ENCODE measurements at regions not wholly inside any gene's neighbourhood (a gene's known extent, or its start where the extent isn't known, plus 50 kb on each side); places are given as distances from the start of the nearest gene placed in this dataset.

DNA sequence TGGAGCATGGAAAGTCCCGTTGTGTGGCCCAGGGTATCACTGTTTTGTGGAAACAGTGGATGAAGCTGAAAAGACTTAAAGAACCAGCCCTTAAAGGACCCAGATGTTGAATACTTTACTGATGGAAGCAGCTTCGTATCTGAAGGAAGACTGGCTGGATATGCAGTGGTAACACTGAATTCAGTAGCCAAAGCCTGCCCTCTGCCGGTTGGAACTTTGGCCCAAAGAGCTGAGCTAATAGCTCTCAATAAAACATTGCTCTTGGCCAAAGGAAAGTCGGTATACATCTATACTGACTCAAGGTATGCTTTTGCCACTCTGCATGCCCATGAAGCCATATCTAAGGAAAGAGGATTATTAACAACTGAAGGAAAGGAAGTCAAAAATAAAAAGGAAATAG is 885.4 kb downstream of the PDCD6IP start:
- Histone ChIP-seq H3K27me3 (no peaks in the 10 kb centered on the region), H3K4me1 (no peaks in the 10 kb centered on the region), H3K36me3 (no peaks in the 10 kb centered on the region), H3K27ac (no peak overlapping the region), H3K4me3 (no peak overlapping the region), H3K9me3 (no peaks in the 10 kb centered on the region)
- TF ChIP-seq, protein P1, sequence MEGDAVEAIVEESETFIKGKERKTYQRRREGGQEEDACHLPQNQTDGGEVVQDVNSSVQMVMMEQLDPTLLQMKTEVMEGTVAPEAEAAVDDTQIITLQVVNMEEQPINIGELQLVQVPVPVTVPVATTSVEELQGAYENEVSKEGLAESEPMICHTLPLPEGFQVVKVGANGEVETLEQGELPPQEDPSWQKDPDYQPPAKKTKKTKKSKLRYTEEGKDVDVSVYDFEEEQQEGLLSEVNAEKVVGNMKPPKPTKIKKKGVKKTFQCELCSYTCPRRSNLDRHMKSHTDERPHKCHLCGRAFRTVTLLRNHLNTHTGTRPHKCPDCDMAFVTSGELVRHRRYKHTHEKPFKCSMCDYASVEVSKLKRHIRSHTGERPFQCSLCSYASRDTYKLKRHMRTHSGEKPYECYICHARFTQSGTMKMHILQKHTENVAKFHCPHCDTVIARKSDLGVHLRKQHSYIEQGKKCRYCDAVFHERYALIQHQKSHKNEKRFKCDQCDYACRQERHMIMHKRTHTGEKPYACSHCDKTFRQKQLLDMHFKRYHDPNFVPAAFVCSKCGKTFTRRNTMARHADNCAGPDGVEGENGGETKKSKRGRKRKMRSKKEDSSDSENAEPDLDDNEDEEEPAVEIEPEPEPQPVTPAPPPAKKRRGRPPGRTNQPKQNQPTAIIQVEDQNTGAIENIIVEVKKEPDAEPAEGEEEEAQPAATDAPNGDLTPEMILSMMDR (IDR thresholded peaks at IDR 0.05): peak; percentile 34 to 65 (median 47)
- DNase-seq (ENCODE audit: low spot score in 2 of 2): peak in 1 of 2 donors; percentile 69
- intact Hi-C loops (cut with DNase I): loop anchor here (1.0 to 10.0 kb wide), 4 partner anchors 422 to 800 kb away; no protein-coding TSS in a partner anchor

DNA sequence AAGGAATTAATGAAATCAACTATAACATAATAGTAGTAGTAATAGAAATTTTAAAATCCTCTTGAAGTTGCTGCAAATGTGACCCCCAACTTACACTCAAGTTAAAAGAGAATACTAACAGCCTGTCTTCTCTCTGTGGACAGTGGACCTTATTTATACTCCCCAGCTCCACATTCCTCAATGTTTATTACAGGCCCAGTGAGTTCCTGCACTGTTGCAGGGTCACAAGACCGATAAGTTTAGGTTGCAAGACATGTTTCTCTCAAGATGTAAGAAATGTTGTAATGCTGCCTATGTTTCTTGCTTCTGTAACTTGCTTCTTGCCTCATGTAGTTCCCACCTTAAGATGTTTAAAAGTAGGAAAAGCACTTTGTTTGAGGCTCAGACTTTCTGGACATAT is 888.1 kb downstream of the PDCD6IP start:
- Histone ChIP-seq H3K4me1 (no peaks in the 10 kb centered on the region), H3K27me3 (no peaks in the 10 kb centered on the region), H3K9me3 (no peaks in the 10 kb centered on the region), H3K36me3 (no peaks in the 10 kb centered on the region), H3K27ac (no peak overlapping the region), H3K4me3 (no peak overlapping the region)
- intact Hi-C loops (cut with DNase I): loop anchor here (10.0 kb wide), 1 partner anchor 582 kb away; no protein-coding TSS in a partner anchor
- TF ChIP-seq, protein P1 (IDR thresholded peaks at IDR 0.05): no peak
- DNase-seq (ENCODE audit: low spot score in 2 of 2): no peak

- Histone ChIP-seq H3K36me3 (no peaks in the 10 kb centered on the region), H3K4me1 (no peaks in the 10 kb centered on the region), H3K4me3 (no peak overlapping the region), H3K27me3 (no peaks in the 10 kb centered on the region), H3K9me3 (no peaks in the 10 kb centered on the region), H3K27ac (no peak overlapping the region)
- TF ChIP-seq, protein P1 (IDR thresholded peaks at IDR 0.05): no peak
- intact Hi-C loops (cut with DNase I): loop anchor here (10.0 kb wide), 1 partner anchor 583 kb away; no protein-coding TSS in a partner anchor
- DNase-seq (ENCODE audit: low spot score in 2 of 2): no peak
Measured at GRCh38 chr3:34687671-34688070, 889.2 kb downstream of the PDCD6IP start.

DNA sequence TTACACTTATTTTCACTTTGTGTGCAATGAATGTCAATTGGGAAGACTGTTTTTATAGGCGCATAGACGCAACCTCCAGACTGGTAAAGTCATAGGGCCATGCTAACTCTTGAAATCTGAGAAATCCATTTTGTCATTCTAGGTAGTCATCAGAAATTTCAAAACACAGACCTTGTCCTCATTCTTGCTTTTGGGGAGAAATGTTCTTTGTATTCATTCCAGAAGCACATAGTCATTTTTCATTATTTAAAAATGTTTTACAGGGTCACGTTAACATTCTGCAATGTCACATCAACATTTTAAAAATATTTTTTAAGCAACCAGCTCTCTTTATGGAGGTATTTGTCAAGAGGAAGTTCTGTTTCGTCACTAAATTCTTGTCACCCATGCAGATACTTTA is 898.4 kb downstream of the PDCD6IP start:
- no peak overlapping the region for H3K4me3 ChIP-seq
- intact Hi-C loops (cut with DNase I): no loop called here
- no peaks in the 10 kb centered on the region for H3K27me3 ChIP-seq
- peaks cover 0 to 7% of the 10 kb centered on the region in 2 donors for H3K9me3 ChIP-seq
- no peaks in the 10 kb centered on the region for H3K36me3 ChIP-seq
- TF ChIP-seq, protein P1 (IDR thresholded peaks at IDR 0.05): no peak
- no peaks in the 10 kb centered on the region for H3K4me1 ChIP-seq
- H3K27ac ChIP-seq: no peak overlapping the region
- no peak for DNase-seq (ENCODE audit: low spot score in 2 of 2)

DNA sequence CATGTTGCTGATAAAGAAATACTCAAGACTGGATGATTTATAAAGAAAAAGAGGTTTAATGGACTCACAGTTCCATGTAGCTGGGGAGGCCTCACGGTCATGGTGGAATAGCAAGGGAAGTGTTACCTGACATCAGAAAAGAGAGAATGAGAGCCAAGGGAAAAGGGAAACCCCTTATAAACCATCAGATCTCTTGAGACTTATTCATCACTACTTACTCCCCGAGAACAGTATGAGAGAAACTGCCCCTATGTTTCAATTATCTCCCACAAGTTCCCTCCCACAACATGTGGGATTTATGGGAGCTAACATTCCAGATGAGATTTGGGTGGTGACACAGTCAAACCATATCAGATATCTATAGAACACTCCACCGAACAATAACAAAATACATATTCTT is 904.6 kb downstream of the PDCD6IP start:
- H3K27me3 ChIP-seq: no peaks in the 10 kb centered on the region
- DNase-seq (ENCODE audit: low spot score in 2 of 2): no peak
- intact Hi-C loops (cut with DNase I): no loop called here
- no peak overlapping the region for H3K27ac ChIP-seq
- TF ChIP-seq, protein P1 (IDR thresholded peaks at IDR 0.05): no peak
- H3K9me3 ChIP-seq: peaks cover 0 to 21% of the 10 kb centered on the region in 2 donors
- H3K4me1 ChIP-seq: no peaks in the 10 kb centered on the region
- no peak overlapping the region for H3K4me3 ChIP-seq
- no peaks in the 10 kb centered on the region for H3K36me3 ChIP-seq

Data from ascending aorta (tissue), 2 donors.